CD4-positive, alpha-beta T cell treated with Interleukin-21 for 1 hour (primary cell): ENCODE measurements at regions not wholly inside any gene's neighbourhood (a gene's known extent, or its start where the extent isn't known, plus 50 kb on each side); places are given as distances from the start of the nearest gene placed in this dataset.

Experiments used
- DNase-seq: peaks from one replicate; pipeline ENCODE4 v3.0.0-alpha.2; 2020

- DNase-seq = no peak
Observed at GRCh38 chr18:10290638-10291235, 163.7 kb upstream of the APCDD1 start.

- DNase-seq = no peak
Observed at GRCh38 chr18:10291568-10291981, 162.9 kb upstream of the APCDD1 start.

- no peak for DNase-seq
Observed at GRCh38 chr18:10293966-10294365, 160.5 kb upstream of the APCDD1 start.

GRCh38 chr18:10295751-10296150 is 158.7 kb upstream of the APCDD1 start:
- DNase-seq = no peak

- no peak for DNase-seq
Observed at GRCh38 chr18:10296491-10296890, 157.9 kb upstream of the APCDD1 start.

- DNase-seq = no peak
Observed at GRCh38 chr18:10297086-10297485, 157.3 kb upstream of the APCDD1 start.

- DNase-seq = no peak
Observed at GRCh38 chr18:10298346-10298745, 156.1 kb upstream of the APCDD1 start.

- DNase-seq = no peak
Observed at GRCh38 chr18:10299643-10300042, 154.8 kb upstream of the APCDD1 start.

GRCh38 chr18:10300739-10301138 is 153.7 kb upstream of the APCDD1 start:
- DNase-seq = no peak

GRCh38 chr18:10301831-10302483 is 152.5 kb upstream of the APCDD1 start:
- DNase-seq = no peak

- no peak for DNase-seq
Observed at GRCh38 chr18:10303171-10303570, 151.3 kb upstream of the APCDD1 start.

GRCh38 chr18:10304853-10305252 is 149.6 kb upstream of the APCDD1 start:
- DNase-seq = no peak

- no peak for DNase-seq
Observed at GRCh38 chr18:10306779-10307178, 147.7 kb upstream of the APCDD1 start.

GRCh38 chr18:10308154-10308553 is 146.3 kb upstream of the APCDD1 start:
- DNase-seq = no peak

- DNase-seq = no peak
Observed at GRCh38 chr18:10310626-10311025, 143.8 kb upstream of the APCDD1 start.

- no peak for DNase-seq
Observed at GRCh38 chr18:10312326-10313015, 142.0 kb upstream of the APCDD1 start.

- no peak for DNase-seq
Observed at GRCh38 chr18:10313016-10313342, 141.5 kb upstream of the APCDD1 start.

- DNase-seq = no peak
Observed at GRCh38 chr18:10314066-10314465, 140.4 kb upstream of the APCDD1 start.

- no peak for DNase-seq
Observed at GRCh38 chr18:10315522-10315921, 138.9 kb upstream of the APCDD1 start.

GRCh38 chr18:10316778-10317177 is 137.7 kb upstream of the APCDD1 start:
- no peak for DNase-seq

- DNase-seq = no peak
Observed at GRCh38 chr18:10317864-10318690, 136.4 kb upstream of the APCDD1 start.

GRCh38 chr18:10318691-10318970 is 135.8 kb upstream of the APCDD1 start:
- DNase-seq = no peak

GRCh38 chr18:10319026-10319425 is 135.4 kb upstream of the APCDD1 start:
- no peak for DNase-seq
